ENCODE measurements at regions not wholly inside any gene's neighbourhood (a gene's known extent, or its start where the extent isn't known, plus 50 kb on each side); places are given as distances from the start of the nearest gene placed in this dataset.
A peak's percentile ranks its signal among the peaks of the same experiment; 100 is the strongest.

- TF ChIP-seq E2F6 (IDR thresholded peaks at IDR 0.05) = peak; percentile 27; the same call in 1 of the 2 replicates
- TF ChIP-seq MAFK (IDR thresholded peaks at IDR 0.05; ENCODE audit: low read depth, low read length) = no peak
- TF ChIP-seq CTCF (IDR thresholded peaks at IDR 0.05; ENCODE audit: control extremely low read depth in 1 of 3, insufficient read depth in 1 of 3, low read depth in 1 of 3, low read length in 3 of 3) = no peak
- TF ChIP-seq EGR1 (IDR thresholded peaks at IDR 0.05; ENCODE audit: borderline replicate concordance, low read depth, low read length) = no peak
- no peak for TF ChIP-seq KDM1A (IDR thresholded peaks at IDR 0.05; ENCODE audit: borderline replicate concordance, low read length)
- no peak for TF ChIP-seq EZH2 (IDR thresholded peaks at IDR 0.05; ENCODE audit: low read depth, low read length, severe bottlenecking)
- TF ChIP-seq ZNF274 (IDR thresholded peaks at IDR 0.05; ENCODE audit: borderline replicate concordance, extremely low read depth, low read length) = no peak
- TF ChIP-seq BCL11A (IDR thresholded peaks at IDR 0.05; ENCODE audit: low read depth in 2 of 2, low read length in 2 of 2) = no peak
- TF ChIP-seq CHD1 (IDR thresholded peaks at IDR 0.05; ENCODE audit: low read depth, low read length) = no peak
- no peak for TF ChIP-seq POLR2AphosphoS5 (IDR thresholded peaks at IDR 0.05; ENCODE audit: low read depth, low read length)
- TF ChIP-seq SIN3A (conservative IDR thresholded peaks at IDR 0.05 in 1 of 2, IDR thresholded peaks at IDR 0.05 in 1 of 2; ENCODE audit: low read depth in 1 of 2, low read length in 2 of 2) = no peak
- no peak for TF ChIP-seq ATF3 (IDR thresholded peaks at IDR 0.05; ENCODE audit: insufficient read depth, low read depth, low read length)
These were observed 72.4 kb downstream of the MYCN start for GRCh38 chr2:16012626-16013358.

Measured in H1 (cell line).